ENCODE measurements at regions not wholly inside any gene's neighbourhood (a gene's known extent, or its start where the extent isn't known, plus 50 kb on each side); places are given as distances from the start of the nearest gene placed in this dataset.
"Not testable (repeated sequence)": the region's sequence is repeated elsewhere in the genome, so short reads cannot be mapped to it uniquely, and the experiment has no call there.

DNA sequence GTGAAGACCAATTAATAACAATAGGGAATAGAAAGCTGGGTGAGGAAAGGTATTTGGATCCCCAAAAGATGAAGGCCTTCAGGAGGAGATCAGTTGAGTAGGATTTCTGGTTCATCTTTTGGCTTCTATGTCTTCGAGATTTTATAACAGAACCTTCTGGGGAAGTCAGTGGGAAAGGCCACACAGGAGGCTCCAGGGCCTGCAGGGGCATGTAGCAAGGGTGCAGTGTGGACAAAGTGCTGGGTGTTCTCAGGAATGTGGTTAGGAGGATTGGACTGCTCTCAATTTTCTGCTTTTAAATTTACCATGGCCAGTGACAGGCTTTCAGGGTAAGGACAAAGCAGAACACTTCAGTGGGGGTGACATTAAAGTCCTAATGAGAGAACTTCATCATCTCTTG is 378.0 kb downstream of the CCSER2 start:
- DNase-seq: no peak

- no peak for DNase-seq
Measured at GRCh38 chr10:84706875-84707274, 378.5 kb downstream of the CCSER2 start.

DNA sequence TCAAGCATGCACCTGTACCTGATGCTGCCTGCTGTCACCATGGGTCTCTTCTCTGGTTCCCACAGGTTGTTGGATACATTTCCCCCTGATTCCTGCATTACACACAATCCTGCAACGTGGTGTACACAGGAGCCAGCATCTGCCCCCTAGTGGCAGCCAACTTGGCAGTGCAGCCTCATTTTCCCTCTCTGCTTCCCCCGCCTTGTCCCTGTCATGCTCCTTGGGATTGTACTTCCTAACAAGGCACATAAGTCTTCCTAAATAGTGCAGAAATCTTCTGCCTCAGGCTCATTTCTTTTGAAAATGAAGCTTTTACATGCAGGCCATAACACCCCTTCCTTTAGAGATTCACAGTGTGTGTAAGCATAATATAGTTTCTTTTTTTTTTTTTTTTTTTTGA is 387.5 kb downstream of the CCSER2 start:
- DNase-seq: no peak

DNA sequence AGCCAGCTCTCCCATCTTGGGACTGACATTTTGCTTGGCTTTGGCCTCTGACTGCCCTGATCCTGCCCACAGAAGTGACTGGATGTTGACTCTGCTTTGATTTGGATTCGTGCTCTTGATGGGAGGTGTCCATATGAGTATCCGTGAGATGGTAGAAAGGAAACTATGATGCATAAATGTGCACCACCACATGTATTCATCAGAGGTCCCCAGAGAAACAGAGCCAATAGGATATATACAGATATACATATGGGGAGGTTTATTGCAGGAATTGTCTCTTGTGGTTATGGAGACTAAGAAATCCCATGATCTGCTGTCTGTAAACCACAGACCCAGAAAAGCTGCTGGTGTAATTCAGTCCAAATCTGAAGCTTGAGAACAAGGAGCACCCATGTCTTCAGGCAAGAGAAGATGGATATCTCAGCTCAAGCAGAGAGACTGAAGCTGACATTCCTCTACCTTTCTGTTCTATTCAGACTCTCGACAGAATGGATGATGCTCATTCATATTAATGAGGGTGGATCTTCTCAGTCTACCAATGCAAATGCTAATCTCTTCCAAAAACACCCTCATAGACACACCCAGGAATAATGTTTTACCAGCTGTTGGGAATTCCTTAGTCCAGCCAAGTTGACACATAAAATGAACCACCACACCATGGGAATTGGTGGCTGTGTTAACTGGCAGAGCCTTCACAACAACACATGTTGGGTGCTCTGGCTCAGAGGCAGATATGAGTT is 390.7 kb downstream of the CCSER2 start:
- DNase-seq: no peak

- no peak for DNase-seq
Measured at GRCh38 chr10:84719687-84720086, 391.3 kb downstream of the CCSER2 start.

GRCh38 chr10:84727398-84727797 is 399.0 kb downstream of the CCSER2 start:
- DNase-seq: no peak

- DNase-seq: not testable (repeated sequence)
Measured at GRCh38 chr10:84739126-84739525, 410.7 kb downstream of the CCSER2 start.

DNA sequence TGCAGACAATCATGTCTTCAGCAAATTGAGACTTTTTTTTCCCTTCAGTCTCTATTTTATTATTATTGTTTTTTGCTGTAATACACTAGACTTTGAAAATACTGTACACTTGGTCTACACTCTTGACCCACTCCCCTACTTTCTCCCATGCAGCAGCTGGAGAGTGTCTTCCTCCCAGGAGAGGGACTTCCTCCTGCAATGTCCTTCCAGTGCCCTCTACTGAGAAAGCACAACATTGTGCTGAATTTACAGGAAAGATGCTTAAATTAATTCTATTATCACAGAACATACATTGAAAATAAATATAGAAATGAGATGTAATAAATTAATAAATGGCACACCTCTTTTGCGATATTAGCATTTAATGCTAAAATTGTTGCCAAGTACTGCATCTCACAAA is 411.3 kb downstream of the CCSER2 start:
- no peak for DNase-seq

DNA sequence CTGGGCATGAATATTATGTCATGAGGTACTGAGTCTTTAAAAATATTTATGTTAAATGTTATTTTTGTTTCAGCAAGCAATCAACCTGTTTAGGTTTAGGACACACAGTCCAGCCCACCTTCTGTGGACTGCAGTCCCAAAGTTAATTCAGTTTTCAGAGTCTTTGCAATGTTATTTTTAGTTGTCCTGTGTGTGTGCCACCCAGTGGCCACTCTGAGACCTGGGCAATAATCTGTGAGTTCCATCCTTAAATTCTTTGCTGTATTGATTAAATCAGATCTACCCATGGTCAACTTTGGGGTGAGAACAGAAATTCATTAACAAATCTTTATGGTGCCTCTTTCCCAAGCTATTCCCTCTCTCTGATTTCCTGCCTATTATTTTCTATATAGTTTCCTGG is 415.1 kb downstream of the CCSER2 start:
- no peak for DNase-seq

DNA sequence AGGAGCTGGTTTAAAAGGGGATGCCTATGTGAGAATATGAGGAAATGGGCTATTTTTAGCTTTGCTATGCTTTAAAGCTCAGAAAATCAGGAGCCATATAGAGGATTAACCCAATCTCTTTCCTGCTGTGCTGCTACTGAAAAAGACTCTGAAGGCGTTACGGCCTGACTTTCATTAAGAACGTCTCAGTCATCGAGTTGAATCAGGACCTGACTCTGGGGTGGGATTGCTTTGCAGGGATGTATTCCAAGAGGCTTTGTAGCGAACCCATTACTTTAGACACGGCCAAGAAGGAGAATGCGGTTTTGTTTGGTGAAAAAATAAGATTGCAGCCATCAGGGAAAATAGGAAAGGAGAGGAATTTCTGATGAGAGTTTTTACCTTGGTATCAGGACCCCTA is 426.9 kb downstream of the CCSER2 start:
- DNase-seq: no peak

DNA sequence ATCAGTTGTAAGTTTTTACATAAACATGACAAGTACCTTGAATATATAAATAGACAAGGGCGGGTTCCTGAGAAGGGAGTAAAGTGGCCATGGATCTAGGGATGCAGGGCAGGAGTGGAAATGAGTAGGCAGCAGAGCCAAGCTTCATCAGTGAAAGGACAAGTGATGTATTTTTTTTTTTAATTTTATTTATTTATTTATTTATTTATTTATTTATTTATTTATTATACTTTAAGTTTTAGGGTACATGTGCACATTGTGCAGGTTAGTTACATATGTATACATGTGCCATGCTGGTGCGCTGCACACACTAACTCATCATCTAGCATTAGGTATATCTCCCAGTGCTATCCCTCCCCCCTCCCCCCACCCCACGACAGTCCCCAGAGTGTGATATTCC is 428.3 kb downstream of the CCSER2 start:
- DNase-seq: not testable (repeated sequence)

- DNase-seq: not testable (repeated sequence)
Measured at GRCh38 chr10:84761994-84762614, 433.7 kb downstream of the CCSER2 start.

DNA sequence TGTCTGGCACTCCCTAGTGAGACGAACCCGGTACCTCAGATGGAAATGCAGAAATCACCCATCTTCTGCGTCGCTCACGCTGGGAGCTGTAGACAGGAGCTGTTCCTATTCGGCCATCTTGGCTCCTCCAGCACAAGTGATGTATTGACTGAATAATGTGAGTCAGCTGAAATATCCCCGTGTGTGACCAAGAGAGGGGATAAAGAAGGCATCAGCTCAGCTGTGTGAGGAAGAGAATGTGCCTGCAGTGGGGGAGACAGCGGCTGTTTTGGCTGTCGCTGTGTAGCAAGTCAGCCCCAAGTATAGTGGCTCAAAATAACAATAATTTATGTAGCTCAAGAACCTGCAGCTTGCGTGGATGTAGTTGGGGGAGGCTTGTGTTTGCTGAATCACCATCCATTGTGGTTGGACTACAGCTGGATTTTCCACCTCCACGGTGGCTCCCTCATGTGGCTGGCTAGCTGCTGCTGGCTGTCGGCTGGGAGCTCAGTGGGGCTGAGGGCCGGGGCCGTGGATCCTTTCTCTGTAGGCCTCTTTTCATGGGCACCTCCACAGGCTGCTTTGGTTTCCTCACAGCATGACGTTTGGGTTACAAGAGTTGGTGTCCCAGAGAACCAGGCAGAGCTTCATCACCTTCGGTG is 434.5 kb downstream of the CCSER2 start:
- no peak for DNase-seq

GRCh38 chr10:84763965-84764364 is 435.6 kb downstream of the CCSER2 start:
- no peak for DNase-seq

DNA sequence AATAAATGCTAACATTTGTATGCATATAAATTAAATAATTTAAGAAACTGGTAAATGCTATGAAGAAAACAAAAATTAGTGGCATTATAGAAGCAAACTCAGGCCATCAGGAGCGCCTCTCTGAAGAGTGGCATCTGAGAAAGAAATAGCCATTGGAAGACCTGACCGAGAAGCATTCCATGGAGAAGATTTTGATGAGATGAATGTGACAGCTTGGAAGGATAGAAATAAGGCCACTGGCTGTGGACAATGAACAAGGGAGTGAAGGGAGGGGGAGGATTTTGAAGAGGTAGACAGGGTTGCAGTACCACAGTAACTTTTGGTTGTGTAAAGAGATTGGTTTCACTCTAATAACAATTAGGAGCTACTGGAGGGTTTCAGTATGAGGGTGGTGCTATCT is 436.7 kb downstream of the CCSER2 start:
- no peak for DNase-seq

DNA sequence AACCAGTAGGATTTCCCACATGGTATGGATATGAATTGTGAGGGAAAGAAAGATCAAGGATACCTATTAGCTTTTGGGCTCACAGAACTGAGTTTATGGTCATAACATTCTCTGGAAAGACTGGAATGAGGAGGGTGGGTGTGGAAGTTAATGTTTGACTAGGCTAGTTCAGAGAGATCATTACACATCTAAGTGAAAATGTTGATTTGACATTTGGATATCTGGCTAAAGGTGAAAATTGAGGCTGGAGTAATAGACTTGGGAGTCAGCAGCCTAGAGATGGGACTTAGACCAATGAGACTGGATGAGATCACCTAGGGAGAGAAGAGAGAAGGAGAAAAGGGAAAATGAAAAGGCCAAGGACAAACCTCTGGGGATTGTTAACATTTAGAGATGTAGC is 437.3 kb downstream of the CCSER2 start:
- no peak for DNase-seq

DNA sequence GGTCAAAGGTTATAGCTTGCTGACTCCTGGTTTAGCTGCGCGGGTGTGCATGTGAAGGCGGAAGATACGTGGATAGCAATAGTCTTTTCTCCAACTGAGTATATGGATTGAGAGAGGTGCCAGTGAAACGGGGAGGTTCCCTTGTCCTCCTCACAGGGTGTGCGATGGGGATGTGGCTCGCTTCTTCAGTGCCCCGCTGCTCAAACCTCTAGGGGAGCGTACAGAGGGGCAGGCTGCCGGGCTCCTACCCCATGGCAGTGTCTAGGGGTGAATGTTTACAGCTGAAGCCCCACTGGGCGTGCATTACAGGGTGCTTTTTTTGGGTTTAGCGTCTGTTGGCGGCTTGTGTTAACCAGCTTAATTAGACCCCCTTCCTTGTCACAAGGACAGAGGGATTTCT is 438.5 kb downstream of the CCSER2 start:
- no peak for DNase-seq

- no peak for DNase-seq
Measured at GRCh38 chr10:84768132-84768531, 439.7 kb downstream of the CCSER2 start.

- no peak for DNase-seq
Measured at GRCh38 chr10:84770824-84771223, 442.4 kb downstream of the CCSER2 start.

DNA sequence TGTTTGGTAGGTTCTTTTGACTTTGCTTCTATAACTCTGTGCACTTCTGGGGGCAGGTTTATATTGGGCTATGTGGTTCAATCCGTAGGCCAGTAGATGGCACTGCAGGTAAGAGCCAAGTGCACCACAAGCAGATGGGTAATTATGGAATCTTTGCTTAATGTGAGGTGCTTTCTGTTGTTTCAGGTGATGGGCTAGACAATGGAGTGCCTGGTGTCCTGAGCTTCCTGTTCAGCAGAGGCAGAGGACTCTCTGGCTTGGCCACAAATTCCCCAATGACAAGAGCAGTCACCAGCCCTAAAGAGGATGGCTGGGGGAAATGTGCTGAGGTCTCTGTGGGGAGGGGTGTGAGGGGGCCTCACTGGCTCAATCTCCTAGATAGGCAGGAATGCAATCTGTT is 455.0 kb downstream of the CCSER2 start:
- DNase-seq: peak; percentile 12

DNA sequence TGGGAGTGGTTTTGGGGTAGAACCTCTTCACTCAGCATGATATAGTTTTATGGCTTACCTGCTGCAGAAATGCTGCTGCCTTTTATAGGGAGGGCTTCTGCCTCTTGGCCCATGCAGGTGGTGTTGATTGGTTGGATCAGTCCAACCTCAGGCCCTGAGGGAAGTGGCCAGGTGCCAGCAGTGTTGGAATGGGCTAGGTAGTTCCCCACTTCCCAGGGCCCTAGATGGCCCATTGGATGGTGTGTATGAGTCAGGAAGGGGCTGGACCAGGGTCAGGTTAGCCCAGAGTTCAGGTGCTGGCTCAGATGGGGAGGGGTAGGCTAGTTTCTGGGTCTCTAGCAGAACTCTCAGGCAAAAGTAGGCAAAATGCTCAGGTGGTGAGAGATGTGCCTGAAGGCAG is 455.5 kb downstream of the CCSER2 start:
- DNase-seq: no peak

- no peak for DNase-seq
Measured at GRCh38 chr10:84784749-84785148, 456.4 kb downstream of the CCSER2 start.

DNA sequence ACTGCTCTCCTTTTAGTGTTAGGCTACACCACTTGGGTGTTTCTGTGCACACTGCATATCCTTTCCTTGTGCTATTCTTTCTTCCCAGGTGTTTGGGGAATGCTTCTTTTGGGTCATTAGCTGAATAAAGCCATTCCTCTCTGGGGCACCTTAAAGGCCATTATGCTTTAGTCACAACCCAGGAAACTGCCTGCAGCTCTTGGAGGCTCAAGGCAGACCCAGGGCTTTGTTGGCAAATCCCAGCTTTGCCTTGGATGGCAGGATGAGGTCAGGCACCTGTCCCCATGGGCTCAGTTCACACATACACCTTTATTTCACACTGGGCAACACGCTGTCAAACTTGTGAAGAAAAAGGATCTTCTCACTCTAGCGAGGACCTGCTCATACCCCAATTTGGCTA is 460.6 kb downstream of the CCSER2 start:
- DNase-seq: no peak

DNA sequence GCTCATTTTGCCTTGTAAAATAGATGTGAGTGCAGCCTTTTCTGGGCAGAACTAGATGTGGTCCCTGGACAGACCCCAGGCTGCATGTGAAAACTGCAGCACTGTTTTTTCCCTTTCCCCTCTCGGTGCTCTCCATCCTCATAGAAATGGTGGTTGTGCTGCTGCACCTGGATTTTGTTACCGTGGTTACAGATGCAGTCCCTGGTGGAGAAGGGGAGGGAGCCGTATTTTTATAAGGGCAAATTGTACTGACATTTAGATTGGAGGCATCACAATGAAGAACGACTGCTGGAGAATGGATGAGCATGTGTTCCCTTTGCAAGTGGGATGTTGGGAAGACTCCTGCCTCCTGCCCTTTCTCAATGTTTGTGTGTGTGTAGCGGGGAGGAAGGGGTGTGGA is 469.9 kb downstream of the CCSER2 start:
- DNase-seq: no peak
